Tibial nerve (tissue), 4 donors: ENCODE measurements at regions not wholly inside any gene's neighbourhood (a gene's known extent, or its start where the extent isn't known, plus 50 kb on each side); places are given as distances from the start of the nearest gene placed in this dataset.

ENCODE experiments used
- DNase-seq, 2 donors: peaks; one replicate each; pipeline ENCODE4 v3.0.0-alpha.2; 2019; ENCODE audit warnings: low spot score in 2 of 2
- H3K27ac ChIP-seq, 4 donors: fragments of 200-600 bp; sonication (generic) in 3 of 4; one replicate each; pipeline ENCODE4 v1.5.1; 2017 to 2019; ENCODE audit warnings: mild to moderate bottlenecking in 1 of 4
- H3K27me3 ChIP-seq, 2 donors: fragments of 200-600 bp; sonication (generic) in 1 of 2; one replicate each; pipeline versions ENCODE4 v1.5.1 to v1.6.0; 2017 to 2019
- H3K36me3 ChIP-seq, 3 donors: fragments of 200-600 bp; sonication (generic); one replicate each; pipeline ENCODE4 v1.5.1; 2018 to 2019
- H3K4me1 ChIP-seq, 4 donors: fragments of 200-600 bp; sonication (generic) in 3 of 4; one replicate each; pipeline ENCODE4 v1.5.1; 2017 to 2019
- H3K4me3 ChIP-seq, 4 donors: fragments of 200-600 bp; sonication (generic) in 3 of 4; one replicate each; pipeline ENCODE4 v1.5.1; 2017 to 2019; ENCODE audit warnings: mild to moderate bottlenecking in 1 of 4, moderate library complexity in 1 of 4
- H3K9me3 ChIP-seq, 4 donors: fragments of 200-600 bp; sonication (generic) in 3 of 4; one replicate each; pipeline ENCODE4 v1.5.1; 2017 to 2019
- EP300 ChIP-seq, 2 donors: sonication (generic); formaldehyde crosslinking; IDR thresholded peaks; one replicate each; pipeline ENCODE4 v1.6.1; 2017; ENCODE audit warnings: antibody characterized with exemption in 2 of 2, mild to moderate bottlenecking in 1 of 2
- POLR2A ChIP-seq, 2 donors: fragments of 450-650 bp; IDR thresholded peaks; one replicate each; pipeline ENCODE4 v1.6.1; 2017; ENCODE audit warnings: antibody characterized with exemption in 2 of 2, mild to moderate bottlenecking in 2 of 2, moderate library complexity in 2 of 2
- WGBS, 2 donors: methylation state at CpG; one replicate each; pipeline ENCODE4 v1.1.5; 2018; 5-methylcytosine and 5-hydroxymethylcytosine counted together
- TF ChIP-seq, protein P1 (sequence below), 5 experiments: fragments of 200-600 bp in 3 of 5; fragments of 450-650 bp in 2 of 5; sonication (generic) in 3 of 5; IDR thresholded peaks; one replicate each; pipeline ENCODE4 v1.5.1; 2016 to 2019; ENCODE audit warnings: antibody characterized with exemption in 5 of 5, mild to moderate bottlenecking in 3 of 5, moderate library complexity in 2 of 5

DNA sequence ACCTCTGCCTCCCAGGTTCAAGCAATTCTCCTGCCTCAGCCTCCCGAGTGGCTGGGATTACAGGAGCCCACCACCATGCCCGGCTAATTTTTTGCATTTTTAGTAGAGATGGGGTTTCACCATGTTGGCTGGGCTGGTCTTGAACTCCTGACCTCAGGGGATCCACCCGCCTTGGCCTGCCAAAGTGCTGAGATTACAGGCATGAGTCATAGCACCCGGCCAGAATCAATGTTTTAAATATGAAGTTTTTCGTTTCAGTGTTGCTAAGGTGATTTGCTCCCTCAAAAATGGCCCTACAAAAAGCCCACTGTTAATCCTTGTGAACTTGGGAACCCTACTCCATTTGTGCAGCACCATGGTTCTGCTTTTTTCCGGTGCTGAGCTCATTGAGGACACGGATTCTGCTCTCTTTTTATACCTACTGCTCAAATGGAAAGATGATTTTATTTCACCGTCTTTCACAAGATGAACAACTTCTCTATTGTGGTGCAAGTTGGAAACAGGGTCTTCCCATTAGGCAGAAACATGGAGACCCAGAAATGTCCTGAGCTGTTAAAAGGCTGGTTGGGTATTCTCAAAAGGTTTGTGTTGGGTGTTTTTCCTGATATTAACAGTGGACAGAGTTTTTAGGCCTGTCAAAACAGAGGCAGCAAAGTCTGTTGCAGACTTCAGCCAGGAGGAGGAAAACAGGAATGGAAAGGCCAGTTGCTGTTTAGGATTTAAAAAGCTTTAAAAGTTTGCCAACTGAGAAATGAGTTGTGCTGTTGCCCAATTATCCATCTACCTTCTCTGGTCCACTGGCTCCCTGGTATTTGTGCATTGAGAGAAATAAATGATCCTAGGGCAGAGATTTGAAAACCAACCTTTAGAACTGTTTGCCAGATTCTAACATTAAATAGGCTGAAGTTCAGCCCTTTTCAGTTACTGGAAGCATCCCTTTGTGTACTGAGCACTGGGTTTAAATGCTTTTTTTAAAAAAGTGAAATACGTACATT lies 85.8 kb downstream of the ATP23 start:
- H3K9me3 ChIP-seq = no peaks in the 10 kb centered on the region
- H3K4me1 ChIP-seq = peaks cover 0 to 16% (median 2%) of the 10 kb centered on the region in 4 donors
- H3K27me3 ChIP-seq = no peaks in the 10 kb centered on the region
- WGBS, 2 donors = 45 to 50% methylated on average over 9 of the region's 9 CpGs
- H3K36me3 ChIP-seq = no peaks in the 10 kb centered on the region
- H3K4me3 ChIP-seq = no peak overlapping the region
- TF ChIP-seq EP300 (IDR thresholded peaks at IDR 0.05) (no peak), POLR2A (IDR thresholded peaks at IDR 0.05) (no peak)
- TF ChIP-seq, protein P1, sequence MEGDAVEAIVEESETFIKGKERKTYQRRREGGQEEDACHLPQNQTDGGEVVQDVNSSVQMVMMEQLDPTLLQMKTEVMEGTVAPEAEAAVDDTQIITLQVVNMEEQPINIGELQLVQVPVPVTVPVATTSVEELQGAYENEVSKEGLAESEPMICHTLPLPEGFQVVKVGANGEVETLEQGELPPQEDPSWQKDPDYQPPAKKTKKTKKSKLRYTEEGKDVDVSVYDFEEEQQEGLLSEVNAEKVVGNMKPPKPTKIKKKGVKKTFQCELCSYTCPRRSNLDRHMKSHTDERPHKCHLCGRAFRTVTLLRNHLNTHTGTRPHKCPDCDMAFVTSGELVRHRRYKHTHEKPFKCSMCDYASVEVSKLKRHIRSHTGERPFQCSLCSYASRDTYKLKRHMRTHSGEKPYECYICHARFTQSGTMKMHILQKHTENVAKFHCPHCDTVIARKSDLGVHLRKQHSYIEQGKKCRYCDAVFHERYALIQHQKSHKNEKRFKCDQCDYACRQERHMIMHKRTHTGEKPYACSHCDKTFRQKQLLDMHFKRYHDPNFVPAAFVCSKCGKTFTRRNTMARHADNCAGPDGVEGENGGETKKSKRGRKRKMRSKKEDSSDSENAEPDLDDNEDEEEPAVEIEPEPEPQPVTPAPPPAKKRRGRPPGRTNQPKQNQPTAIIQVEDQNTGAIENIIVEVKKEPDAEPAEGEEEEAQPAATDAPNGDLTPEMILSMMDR (IDR thresholded peaks at IDR 0.05) = no peak
- peak overlapping the region in 1 of 4 donors; percentile 1 for H3K27ac ChIP-seq
- no peak for DNase-seq

DNA sequence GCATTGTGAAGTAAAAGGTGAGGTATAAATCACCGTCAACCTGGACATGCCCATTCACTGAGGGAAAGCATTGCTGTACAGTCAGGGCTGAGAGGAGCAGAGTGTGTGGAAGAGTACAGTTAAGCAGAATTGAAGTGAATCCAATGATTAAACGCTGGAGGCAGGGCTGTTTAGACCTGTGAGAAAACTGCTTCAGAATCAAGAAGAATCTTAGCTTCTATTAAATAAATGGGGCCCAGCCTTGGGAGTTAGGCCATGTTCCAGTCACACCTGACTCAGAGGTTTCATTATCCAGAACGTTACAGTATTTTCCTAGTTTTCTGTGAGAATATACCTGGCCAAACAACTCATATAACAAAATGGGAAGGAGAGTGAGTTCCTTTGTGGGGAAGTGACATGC lies 86.9 kb downstream of the ATP23 start:
- Histone ChIP-seq H3K27ac (no peak overlapping the region), H3K4me3 (no peak overlapping the region), H3K9me3 (peaks cover 0 to 6% (median 0%) of the 10 kb centered on the region in 4 donors), H3K27me3 (no peaks in the 10 kb centered on the region), H3K4me1 (peaks cover 0 to 16% (median 2%) of the 10 kb centered on the region in 4 donors), H3K36me3 (no peaks in the 10 kb centered on the region)
- TF ChIP-seq POLR2A (IDR thresholded peaks at IDR 0.05) (no peak), EP300 (IDR thresholded peaks at IDR 0.05) (no peak)
- TF ChIP-seq, protein P1 (IDR thresholded peaks at IDR 0.05) = no peak
- WGBS, 2 donors = 70 to 78% methylated on average over 3 of the region's 3 CpGs
- no peak for DNase-seq

DNA sequence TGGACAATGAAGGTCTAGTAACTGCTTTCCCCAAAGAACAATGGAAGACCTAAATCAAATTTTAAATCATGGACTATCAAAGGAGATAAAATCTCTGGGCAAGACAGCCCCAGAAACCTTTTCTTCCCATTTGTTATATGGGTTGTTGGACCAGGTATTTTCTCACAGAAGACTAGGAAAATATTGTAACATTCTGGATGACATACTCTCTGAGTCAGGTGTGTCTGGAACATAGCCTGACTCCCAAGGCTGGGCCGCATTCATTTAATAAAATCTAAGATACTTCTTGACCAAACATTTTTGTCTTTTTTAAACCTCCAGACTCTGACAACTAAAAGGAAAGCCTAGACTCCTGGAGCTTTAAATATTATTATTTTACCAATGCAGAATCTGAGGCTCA lies 87.9 kb downstream of the ATP23 start:
- H3K9me3 ChIP-seq = peaks cover 0 to 15% (median 0%) of the 10 kb centered on the region in 4 donors
- no peak overlapping the region for H3K27ac ChIP-seq
- no peak for DNase-seq
- no peaks in the 10 kb centered on the region for H3K36me3 ChIP-seq
- H3K4me3 ChIP-seq = no peak overlapping the region
- no peaks in the 10 kb centered on the region for H3K27me3 ChIP-seq
- TF ChIP-seq POLR2A (IDR thresholded peaks at IDR 0.05) (no peak), EP300 (IDR thresholded peaks at IDR 0.05) (no peak)
- TF ChIP-seq, protein P1 (IDR thresholded peaks at IDR 0.05) = no peak
- peaks cover 0 to 16% (median 2%) of the 10 kb centered on the region in 4 donors for H3K4me1 ChIP-seq
- 89 to 93% methylated on average over 1 of the region's 1 CpG for WGBS, 2 donors

DNA sequence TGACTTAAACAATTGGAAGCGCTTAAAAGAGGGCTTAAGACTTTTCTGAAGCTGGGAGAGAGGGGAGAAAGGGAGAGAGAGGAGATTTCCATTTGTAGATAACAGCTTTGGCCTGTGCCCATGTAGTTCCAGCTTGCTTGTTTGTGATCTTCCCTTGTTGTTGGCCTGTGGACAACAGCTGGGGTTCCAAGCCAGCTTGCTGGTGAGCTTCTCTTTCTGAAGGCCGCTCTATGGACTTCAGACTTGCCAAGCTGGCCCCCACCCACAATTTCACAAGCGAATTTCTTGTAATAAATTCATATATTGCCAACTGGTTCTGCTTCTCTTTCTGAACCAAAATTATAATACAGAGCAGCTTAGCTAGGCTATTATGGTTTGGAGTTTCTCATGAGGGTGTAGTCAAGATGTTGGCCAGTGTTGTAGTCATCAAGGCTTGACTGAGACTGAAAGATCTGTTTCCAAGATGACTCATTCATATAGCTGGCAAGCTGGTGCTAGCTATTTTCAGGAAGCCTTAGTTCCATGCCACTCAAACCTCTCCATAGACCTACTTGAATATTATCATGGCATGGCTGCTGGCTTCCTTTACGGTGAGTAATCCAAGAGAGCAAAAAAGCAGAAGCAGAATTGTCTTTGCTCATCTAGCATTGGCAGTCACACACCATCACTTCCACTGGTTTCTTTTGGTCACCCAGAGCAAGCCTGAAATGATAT lies 89.4 kb downstream of the ATP23 start:
- DNase-seq = no peak
- Histone ChIP-seq H3K36me3 (no peaks in the 10 kb centered on the region), H3K27ac (no peak overlapping the region), H3K9me3 (peaks cover 0 to 21% (median 0%) of the 10 kb centered on the region in 4 donors), H3K4me1 (peaks cover 0 to 16% (median 2%) of the 10 kb centered on the region in 4 donors), H3K4me3 (no peak overlapping the region), H3K27me3 (no peaks in the 10 kb centered on the region)
- TF ChIP-seq POLR2A (IDR thresholded peaks at IDR 0.05) = no peak
- TF ChIP-seq EP300 (IDR thresholded peaks at IDR 0.05) = no peak
- TF ChIP-seq, protein P1 (IDR thresholded peaks at IDR 0.05) = no peak
- 86 to 87% methylated on average over 4 of the region's 4 CpGs for WGBS, 2 donors
